ENCODE measurements at regions not wholly inside any gene's neighbourhood (a gene's known extent, or its start where the extent isn't known, plus 50 kb on each side); places are given as distances from the start of the nearest gene placed in this dataset.

DNA sequence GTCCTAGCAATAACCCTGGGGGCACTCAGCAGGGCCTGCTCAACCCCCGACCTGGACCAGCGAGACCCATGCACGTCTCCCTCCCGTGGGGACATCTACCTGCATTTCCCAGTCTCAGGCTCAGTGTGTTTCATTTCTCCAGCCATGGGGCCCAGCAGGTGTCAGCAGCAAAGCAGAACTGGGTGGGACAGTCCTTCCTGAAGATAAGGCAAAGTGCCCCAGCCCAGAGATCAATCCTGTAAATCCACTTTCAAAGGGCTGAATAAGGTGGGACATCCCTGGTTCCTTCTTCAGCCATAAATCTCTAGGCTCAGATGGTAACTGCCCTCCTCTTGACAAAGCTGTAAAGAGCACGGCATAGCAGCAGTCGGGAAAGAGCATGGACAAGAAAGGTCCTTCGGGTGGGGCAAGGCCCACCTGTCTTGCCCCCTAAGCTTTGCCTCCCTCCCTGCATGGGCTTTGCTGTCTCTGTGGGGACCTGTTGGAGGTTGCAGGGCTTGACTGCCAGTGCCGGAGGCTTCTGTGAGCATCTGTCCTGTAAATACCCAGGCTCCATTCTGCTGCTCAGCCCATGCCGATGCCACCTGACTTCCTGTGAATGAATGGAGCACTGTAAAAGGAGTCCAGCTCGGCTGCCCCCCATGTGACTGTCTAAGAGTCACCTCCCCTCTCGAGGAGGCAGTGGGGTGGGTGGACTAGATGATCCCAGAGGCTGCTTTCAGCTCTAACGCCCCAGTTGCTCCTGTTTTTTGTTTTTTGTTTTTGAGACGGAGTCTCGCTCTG lies 84.8 kb upstream of the TBC1D3K start:
- no peak overlapping the region for H3K27ac ChIP-seq (ENCODE audit: low read depth, low read length)
- no peak for DNase-seq (ENCODE audit: low read depth)
- no peaks in the 10 kb centered on the region for H3K36me3 ChIP-seq (ENCODE audit: insufficient read depth, low read length)
- H3K27me3 Mint-ChIP-seq (ENCODE audit: low read depth, unreplicated experiment), result peaks cover 30% of the 10 kb centered on the region
- no peak for TF ChIP-seq EZH2 (IDR thresholded peaks at IDR 0.05; ENCODE audit: insufficient read depth, low read length)
- H3K9ac ChIP-seq (ENCODE audit: low read length), result no peak overlapping the region
- H3K9me3 ChIP-seq (ENCODE audit: insufficient read depth, low read depth, low read length), result no peaks in the 10 kb centered on the region
- H3K4me3 Mint-ChIP-seq (ENCODE audit: unreplicated experiment), result no peak overlapping the region
- H3K4me2 ChIP-seq (ENCODE audit: low read length), result no peak overlapping the region
- no peaks in the 10 kb centered on the region for H3K4me1 Mint-ChIP-seq (ENCODE audit: low read depth, unreplicated experiment)
- H2AFZ ChIP-seq (ENCODE audit: low read depth, low read length), result no peak overlapping the region
- H3K4me3 ChIP-seq (ENCODE audit: insufficient read depth, low read depth, low read length), result no peak overlapping the region
- no peaks in the 10 kb centered on the region for H3K79me2 ChIP-seq (ENCODE audit: insufficient read depth, low read length)
- H3K4me1 ChIP-seq (ENCODE audit: insufficient read depth, low read length), result peaks cover 4% of the 10 kb centered on the region
- no peak overlapping the region for H3K27ac Mint-ChIP-seq (ENCODE audit: unreplicated experiment)
- H3K27me3 ChIP-seq (ENCODE audit: insufficient read depth, low read length), result no peaks in the 10 kb centered on the region
- H4K20me1 ChIP-seq (ENCODE audit: insufficient read depth, low read length), result no peaks in the 10 kb centered on the region
- FAIRE-seq, result no peak
- no peaks in the 10 kb centered on the region for H3K36me3 Mint-ChIP-seq (ENCODE audit: low read depth, unreplicated experiment)
- H3K9me3 Mint-ChIP-seq (ENCODE audit: unreplicated experiment), result peaks cover 7% of the 10 kb centered on the region

DNA sequence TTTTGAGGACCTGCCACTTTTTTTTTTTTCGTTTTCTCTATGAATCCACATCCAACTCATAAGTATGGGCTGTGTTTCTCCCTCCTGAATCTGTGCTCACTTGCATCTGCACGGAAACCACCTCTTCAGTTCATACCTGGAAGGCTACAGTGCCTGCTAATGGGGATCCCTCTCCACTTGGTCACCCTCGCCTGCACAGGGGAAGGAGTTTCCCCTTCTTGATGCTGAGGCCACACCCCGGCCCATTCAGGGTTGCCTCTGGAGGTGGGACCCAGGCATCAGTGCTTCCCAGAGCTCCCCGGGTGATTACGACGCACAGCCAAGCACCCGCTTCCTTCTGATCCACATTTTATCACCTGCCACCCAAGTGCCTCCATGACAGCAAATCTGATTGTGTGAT lies 85.9 kb upstream of the TBC1D3K start:
- no peak overlapping the region for H2AFZ ChIP-seq (ENCODE audit: low read depth, low read length)
- Mint-ChIP-seq H3K27ac (ENCODE audit: unreplicated experiment) (no peak overlapping the region), H3K27me3 (ENCODE audit: low read depth, unreplicated experiment) (peaks cover 30% of the 10 kb centered on the region), H3K4me3 (ENCODE audit: unreplicated experiment) (no peak overlapping the region), H3K4me1 (ENCODE audit: low read depth, unreplicated experiment) (no peaks in the 10 kb centered on the region), H3K36me3 (ENCODE audit: low read depth, unreplicated experiment) (no peaks in the 10 kb centered on the region), H3K9me3 (ENCODE audit: unreplicated experiment) (peaks cover 7% of the 10 kb centered on the region)
- TF ChIP-seq, protein P1, sequence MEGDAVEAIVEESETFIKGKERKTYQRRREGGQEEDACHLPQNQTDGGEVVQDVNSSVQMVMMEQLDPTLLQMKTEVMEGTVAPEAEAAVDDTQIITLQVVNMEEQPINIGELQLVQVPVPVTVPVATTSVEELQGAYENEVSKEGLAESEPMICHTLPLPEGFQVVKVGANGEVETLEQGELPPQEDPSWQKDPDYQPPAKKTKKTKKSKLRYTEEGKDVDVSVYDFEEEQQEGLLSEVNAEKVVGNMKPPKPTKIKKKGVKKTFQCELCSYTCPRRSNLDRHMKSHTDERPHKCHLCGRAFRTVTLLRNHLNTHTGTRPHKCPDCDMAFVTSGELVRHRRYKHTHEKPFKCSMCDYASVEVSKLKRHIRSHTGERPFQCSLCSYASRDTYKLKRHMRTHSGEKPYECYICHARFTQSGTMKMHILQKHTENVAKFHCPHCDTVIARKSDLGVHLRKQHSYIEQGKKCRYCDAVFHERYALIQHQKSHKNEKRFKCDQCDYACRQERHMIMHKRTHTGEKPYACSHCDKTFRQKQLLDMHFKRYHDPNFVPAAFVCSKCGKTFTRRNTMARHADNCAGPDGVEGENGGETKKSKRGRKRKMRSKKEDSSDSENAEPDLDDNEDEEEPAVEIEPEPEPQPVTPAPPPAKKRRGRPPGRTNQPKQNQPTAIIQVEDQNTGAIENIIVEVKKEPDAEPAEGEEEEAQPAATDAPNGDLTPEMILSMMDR (IDR thresholded peaks at IDR 0.05; ENCODE audit: insufficient read depth, low read depth, low read length), result no peak
- no peak for TF ChIP-seq EZH2 (IDR thresholded peaks at IDR 0.05; ENCODE audit: insufficient read depth, low read length)
- H3K27me3 ChIP-seq (ENCODE audit: insufficient read depth, low read length), result no peaks in the 10 kb centered on the region
- no peaks in the 10 kb centered on the region for H3K4me1 ChIP-seq (ENCODE audit: insufficient read depth, low read length)
- H3K9me3 ChIP-seq (ENCODE audit: insufficient read depth, low read depth, low read length), result no peaks in the 10 kb centered on the region
- no peak for DNase-seq (ENCODE audit: low read depth)
- H3K36me3 ChIP-seq (ENCODE audit: insufficient read depth, low read length), result no peaks in the 10 kb centered on the region
- no peak overlapping the region for H3K4me2 ChIP-seq (ENCODE audit: low read length)
- no peak overlapping the region for H3K27ac ChIP-seq (ENCODE audit: low read depth, low read length)
- no peak overlapping the region for H3K9ac ChIP-seq (ENCODE audit: low read length)
- no peak overlapping the region for H3K4me3 ChIP-seq (ENCODE audit: insufficient read depth, low read depth, low read length)
- no peaks in the 10 kb centered on the region for H3K79me2 ChIP-seq (ENCODE audit: insufficient read depth, low read length)
- no peak for FAIRE-seq
- H4K20me1 ChIP-seq (ENCODE audit: insufficient read depth, low read length), result no peaks in the 10 kb centered on the region

GRCh38 chr17:37836593-37836992 lies 87.6 kb upstream of the TBC1D3K start:
- H4K20me1 ChIP-seq (ENCODE audit: insufficient read depth, low read length), result no peaks in the 10 kb centered on the region
- no peak for FAIRE-seq

More at GRCh38 chr17:37836593-37836992, 87.6 kb upstream of the TBC1D3K start:
- no peak overlapping the region for H3K9ac ChIP-seq (ENCODE audit: low read length)
- Mint-ChIP-seq H3K4me1 (ENCODE audit: low read depth, unreplicated experiment) (no peaks in the 10 kb centered on the region), H3K4me3 (ENCODE audit: unreplicated experiment) (no peak overlapping the region), H3K27me3 (ENCODE audit: low read depth, unreplicated experiment) (peaks cover 21% of the 10 kb centered on the region), H3K27ac (ENCODE audit: unreplicated experiment) (no peak overlapping the region), H3K36me3 (ENCODE audit: low read depth, unreplicated experiment) (no peaks in the 10 kb centered on the region), H3K9me3 (ENCODE audit: unreplicated experiment) (peaks cover 6% of the 10 kb centered on the region)
- no peak for DNase-seq (ENCODE audit: low read depth)
- no peaks in the 10 kb centered on the region for H3K27me3 ChIP-seq (ENCODE audit: insufficient read depth, low read length)
- no peak overlapping the region for H3K4me2 ChIP-seq (ENCODE audit: low read length)
- no peak overlapping the region for H2AFZ ChIP-seq (ENCODE audit: low read depth, low read length)
- H3K27ac ChIP-seq (ENCODE audit: low read depth, low read length), result no peak overlapping the region
- H3K9me3 ChIP-seq (ENCODE audit: insufficient read depth, low read depth, low read length), result no peaks in the 10 kb centered on the region
- no peaks in the 10 kb centered on the region for H3K4me1 ChIP-seq (ENCODE audit: insufficient read depth, low read length)
- no peaks in the 10 kb centered on the region for H3K79me2 ChIP-seq (ENCODE audit: insufficient read depth, low read length)
- no peaks in the 10 kb centered on the region for H3K36me3 ChIP-seq (ENCODE audit: insufficient read depth, low read length)
- no peak for TF ChIP-seq EZH2 (IDR thresholded peaks at IDR 0.05; ENCODE audit: insufficient read depth, low read length)
- TF ChIP-seq, protein P1 (IDR thresholded peaks at IDR 0.05; ENCODE audit: insufficient read depth, low read depth, low read length), result no peak
- no peak overlapping the region for H3K4me3 ChIP-seq (ENCODE audit: insufficient read depth, low read depth, low read length)

All from astrocyte (in vitro differentiated cells and primary cell).